ENCODE measurements at regions not wholly inside any gene's neighbourhood (a gene's known extent, or its start where the extent isn't known, plus 50 kb on each side); places are given as distances from the start of the nearest gene placed in this dataset.
"Not testable (repeated sequence)": the region's sequence is repeated elsewhere in the genome, so short reads cannot be mapped to it uniquely, and the experiment has no call there.

DNA sequence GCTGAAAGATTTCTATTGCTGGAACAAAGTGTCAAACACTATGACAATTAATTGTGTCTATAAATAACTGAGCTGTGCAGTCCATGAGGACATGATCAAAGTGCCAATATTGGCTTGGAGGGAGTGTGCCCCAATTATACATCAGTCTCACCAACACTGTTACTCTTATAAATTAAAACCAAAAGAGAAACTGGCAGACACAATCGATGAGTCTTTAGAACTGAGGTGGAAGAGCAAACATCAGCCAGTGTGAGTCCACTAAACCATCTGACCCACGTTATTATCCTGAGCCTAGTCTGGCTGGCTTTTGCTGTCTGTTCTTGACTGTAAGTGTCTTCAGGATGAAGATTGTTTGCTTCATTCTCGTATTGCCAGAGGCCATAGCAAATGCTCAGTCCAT, 98.9 kb downstream of the OLIG3 start:
- no peak for DNase-seq

DNA sequence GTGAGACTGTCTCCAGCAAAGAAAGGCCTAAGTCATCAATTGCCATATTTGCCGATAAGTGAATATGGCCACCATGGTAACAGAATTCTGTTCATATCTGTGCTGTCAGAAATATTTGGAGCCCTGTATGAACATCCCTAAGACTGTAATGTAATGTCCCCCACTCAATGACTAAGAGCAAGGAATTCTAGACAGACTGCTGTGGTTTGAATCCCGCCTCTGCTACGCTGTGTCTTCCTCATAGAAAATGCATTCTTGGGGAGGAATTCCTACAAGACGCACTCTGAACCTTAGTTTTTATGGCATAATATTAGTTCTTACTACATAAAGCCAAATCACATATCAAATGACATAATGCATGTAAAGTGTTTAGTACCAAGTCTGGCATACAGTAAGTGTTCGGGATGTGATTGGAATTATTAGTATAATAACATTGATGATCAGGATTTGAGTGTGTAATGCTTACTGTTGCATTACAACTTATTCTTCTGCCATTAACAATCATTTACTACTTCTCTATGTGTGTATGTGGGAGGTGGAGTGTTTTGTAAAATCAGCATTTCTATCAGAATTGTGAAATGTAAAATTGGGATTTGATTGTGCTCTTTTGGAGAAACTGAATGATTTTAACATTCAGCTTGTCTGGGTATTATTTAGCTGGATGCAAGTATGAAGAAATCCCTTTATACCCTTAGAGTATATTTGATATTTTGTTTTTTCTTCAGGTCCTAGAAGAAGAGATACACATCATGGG, 103.0 kb downstream of the OLIG3 start:
- no peak for DNase-seq

DNA sequence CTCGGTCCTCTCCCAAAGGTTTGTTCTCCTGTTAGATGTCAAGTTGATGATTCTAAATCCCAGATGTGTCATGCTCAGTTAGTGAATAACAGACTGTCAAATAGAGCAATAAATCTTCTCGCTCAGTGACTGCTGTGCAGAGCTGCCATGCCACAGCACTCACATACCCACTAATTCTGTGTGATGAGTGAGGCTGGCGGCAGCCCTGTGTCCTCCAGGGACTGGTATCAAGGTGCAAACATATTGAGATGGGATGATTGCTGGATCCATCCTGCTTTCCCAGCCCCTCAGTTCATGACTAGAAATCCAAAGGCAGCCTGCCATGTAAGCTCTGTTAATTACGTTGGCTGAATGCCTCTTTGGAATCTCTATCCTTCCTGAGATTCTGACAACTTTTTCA, 103.9 kb downstream of the OLIG3 start:
- no peak for DNase-seq

DNA sequence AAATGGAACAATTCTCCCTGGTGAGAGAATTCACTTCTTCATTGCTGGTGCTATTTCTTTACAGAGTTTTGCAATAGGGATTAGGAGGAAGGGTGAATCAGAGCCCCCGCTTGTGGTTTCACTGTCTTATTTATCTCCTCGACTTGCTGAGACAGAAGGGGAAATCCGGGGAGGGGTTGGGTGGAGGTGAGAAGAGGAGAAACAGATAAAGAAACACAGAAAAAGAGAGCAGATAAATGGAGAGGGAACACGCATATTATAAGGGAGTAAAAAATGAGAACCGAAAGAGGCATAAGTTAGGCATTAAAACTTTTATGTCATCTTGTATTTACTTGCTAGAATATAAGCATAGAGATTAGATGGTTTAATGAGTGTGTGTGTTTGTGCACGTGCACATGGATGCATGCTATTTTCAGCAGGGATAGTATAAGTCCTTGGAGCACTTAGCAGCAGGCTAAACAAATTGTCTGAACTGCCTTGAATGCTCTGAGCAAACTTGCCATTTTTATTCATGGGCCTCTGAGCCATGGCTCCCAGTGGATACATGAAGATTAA, 105.0 kb downstream of the OLIG3 start:
- DNase-seq = peak; percentile 75

GRCh38 chr6:137387096-137387764, 107.0 kb downstream of the OLIG3 start:
- DNase-seq = no peak

- DNase-seq = not testable (repeated sequence)
Observed at GRCh38 chr6:137383287-137383686, 110.9 kb downstream of the OLIG3 start.

DNA sequence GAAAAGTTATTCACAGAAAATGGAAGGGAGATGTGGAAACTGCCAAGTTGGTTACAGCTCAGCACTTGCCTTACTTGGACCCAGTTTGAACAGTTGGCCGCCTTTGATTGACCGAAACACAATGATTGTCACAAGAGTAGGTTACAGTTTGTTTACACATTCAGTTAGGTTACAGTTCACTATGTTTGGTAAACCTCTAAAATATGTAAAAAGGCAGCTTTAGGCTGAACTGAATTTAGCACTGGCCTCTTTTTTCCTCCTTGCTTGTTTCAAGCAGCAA, 116.2 kb downstream of the OLIG3 start:
- DNase-seq = no peak

DNA sequence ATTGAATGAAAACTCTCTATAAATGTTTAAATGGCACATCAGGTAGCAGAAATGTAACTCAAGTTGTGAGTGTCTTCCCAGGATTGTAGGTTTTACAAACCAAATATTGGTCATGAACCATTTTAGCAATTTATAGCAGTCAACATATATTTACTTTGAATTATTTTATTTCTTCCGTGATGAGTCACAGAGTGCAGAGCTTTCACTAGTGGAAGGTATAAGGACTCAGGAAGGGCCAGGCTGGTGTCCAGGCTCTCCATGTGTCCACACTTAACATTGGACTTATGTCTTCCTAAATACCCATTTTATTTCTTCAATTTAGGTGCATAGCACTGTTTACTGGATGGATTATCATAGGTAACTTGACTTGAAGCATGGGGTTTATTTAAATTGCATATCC, 120.9 kb downstream of the OLIG3 start:
- DNase-seq = no peak

DNA sequence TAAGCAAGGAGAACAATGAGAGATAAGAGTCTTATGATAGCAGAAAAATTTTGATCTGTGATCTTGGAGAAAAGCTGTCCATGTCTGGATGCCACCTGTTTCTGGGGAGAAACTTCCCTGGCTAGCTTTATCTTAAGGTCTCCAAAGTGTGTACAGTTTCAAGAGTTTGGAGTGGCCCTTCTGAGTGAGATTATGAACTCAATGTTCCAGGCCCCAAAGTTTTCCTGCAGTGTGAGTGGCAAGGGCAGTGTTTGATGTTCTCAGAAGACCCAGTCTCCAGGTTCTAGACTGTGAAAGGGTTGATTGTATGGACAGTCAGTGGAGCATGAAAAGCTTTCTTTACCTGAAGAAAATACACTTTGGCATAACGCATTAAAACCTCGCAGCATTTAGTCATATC, 121.7 kb downstream of the OLIG3 start:
- no peak for DNase-seq

DNA sequence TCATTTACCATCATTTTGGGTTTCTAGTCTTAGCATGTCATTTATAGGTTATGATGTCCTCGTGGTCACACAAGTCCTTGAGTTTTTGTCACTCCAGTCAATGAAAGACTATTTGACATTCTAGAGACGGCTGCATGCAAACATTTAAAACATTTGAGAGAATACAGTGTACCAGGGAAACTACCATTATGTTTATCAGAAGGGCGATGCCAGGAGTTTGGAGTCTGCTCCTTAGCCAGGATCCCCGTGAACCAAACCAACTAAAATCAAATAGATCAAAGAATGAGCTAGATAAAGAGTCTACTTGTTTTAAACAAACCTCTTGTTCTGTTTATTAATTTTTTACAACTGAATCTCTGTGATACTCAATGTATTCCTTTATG, 122.6 kb downstream of the OLIG3 start:
- DNase-seq = no peak

- DNase-seq = no peak
Observed at GRCh38 chr6:137370871-137371633, 123.1 kb downstream of the OLIG3 start.

- DNase-seq = no peak
Observed at GRCh38 chr6:137369136-137369535, 125.1 kb downstream of the OLIG3 start.

DNA sequence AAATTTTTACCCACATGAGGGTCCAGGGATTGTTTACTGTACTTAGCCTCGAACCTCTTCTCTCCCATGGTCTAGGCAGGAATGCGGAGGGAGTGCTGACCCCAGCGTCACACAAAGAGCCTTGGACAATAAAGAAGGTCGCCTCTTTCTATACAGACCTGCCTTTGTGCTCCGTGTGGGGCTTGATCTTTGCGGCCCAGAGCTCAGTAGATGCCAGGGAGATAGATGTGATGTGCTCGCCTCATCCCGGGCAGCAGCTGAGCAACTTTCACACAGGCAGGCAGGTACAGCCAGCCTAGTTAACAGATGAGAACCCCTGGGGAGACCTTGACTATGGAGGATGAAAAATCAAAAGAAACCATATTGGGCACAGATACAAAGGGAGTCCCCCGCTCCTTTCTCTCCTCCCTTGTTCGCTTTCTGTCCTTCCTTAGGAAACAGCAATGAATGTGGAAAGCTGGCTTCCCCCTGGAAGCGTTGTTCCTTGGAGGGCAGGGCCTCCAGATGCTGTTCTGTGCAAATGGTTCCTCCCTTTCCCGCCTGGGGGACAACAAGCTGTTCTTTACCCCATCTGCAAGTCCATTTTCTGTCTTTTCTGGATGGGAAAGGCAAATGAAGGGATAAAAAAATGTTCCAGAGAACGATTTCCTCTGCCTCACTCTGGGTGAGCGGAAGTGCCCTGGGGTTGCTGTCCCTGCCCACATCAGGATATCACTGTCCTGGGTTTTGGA, 128.3 kb downstream of the OLIG3 start:
- DNase-seq = no peak

GRCh38 chr6:137363805-137364138, 130.4 kb downstream of the OLIG3 start:
- DNase-seq = no peak

DNA sequence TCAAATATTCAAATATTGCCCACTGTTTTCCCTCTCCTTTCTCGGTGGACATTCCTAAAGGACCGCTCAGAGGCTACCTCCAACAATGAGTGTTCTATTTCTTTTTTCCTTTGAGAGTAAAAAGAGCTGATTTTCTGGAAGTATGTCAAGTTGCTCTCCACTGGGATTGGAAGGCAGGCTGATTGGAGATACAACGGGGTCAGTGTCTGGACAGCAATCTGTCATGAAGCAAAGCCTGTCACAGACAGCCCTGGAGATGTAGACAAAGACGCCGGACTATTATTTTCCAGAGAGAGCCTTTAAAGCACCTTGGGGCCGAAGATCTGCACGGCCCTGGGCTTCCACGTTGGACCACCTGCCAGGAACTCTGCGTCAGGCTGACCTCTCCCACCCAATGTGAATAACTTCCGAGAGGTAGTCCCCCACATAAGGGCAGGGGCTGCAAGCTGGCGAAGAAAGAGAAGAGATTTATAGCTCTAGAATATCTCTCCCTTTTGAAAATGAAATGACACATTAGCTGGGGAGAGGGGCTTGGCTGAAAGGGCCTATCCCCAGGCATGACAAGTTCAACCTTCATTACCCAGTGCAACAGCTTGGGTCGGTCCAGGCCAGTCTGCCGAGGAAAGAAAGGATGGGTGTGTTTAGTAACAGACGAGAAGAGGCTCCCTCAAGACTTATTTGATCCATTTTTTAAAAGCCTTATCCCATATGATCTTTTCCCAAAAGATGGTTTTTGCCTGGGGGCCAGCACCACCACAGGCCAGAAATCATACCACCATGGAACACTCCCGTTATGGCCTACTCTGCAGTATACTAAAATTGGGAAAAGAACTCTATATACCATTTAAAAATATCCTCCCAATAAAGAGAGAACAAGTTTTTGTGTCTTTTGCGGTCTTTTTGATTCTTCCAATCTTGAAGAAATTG, 131.1 kb downstream of the OLIG3 start:
- DNase-seq = no peak

- DNase-seq = no peak
Observed at GRCh38 chr6:137361701-137362100, 132.5 kb downstream of the OLIG3 start.

DNA sequence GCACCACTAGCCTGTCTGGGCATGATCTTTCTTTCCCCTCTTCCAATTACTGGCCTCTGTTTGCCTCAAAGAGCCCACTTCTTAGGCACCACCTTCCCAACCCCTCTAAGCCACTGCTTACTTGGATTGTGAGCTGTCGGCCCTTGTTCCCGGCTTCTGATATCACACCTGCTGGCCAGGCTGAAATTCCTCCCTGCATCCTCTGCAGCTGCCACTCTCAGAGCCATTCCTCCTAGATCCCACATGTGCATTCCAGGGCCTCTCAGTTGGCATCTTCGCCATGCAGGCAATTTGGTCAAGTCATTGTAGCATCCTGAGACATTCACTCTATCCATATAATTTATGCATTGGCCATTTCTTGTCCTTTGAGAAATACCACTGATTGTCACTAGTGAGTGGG, 135.9 kb downstream of the OLIG3 start:
- no peak for DNase-seq

GRCh38 chr6:137357948-137358266, 136.3 kb downstream of the OLIG3 start:
- no peak for DNase-seq

- no peak for DNase-seq
Observed at GRCh38 chr6:137357263-137357947, 136.8 kb downstream of the OLIG3 start.

DNA sequence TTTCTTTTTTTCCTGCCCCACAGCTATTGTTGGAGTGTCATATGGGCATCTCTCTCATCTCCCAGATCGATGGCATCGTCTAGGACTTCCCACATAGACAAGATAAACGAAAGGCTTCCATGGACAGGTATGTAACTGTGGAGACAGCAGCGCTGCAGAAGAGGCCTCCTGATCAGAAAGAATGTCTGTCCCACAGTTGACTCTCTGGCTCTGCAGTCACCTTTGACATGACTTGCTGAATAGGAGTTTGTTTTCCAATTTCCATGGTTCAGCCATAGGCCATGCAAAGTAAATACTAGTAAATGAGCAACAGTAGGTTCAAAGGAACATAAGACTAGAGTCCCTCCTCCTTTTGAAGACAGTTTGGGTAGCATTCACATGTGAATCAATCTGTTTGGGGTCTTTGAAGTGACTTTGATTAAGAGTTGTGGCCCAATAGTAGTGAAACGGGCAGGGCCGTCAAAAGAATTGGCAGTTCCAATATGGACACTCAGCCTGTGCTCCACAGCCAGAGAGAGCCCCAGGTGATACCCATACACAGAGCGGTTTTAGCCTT, 134.7 kb upstream of the IFNGR1 start:
- no peak for DNase-seq

DNA sequence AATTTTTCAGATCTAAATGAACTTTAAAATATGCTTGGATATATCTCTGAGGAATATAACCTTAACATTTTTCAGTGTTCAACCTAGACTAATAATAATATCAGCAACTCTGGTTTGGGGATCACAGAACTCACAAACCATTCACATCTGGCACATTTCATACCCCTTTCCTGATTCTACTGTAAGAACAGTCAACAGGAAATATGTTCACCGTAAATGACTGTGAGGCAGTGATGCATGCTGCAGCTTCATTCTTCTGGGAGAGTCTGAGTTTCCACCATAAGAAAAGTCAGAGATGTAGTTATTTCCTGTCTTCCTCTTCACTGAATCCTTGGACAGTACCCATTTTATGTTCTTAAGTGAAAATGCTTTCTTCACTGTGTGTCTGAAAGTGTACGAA, 134.2 kb upstream of the IFNGR1 start:
- no peak for DNase-seq

DNA sequence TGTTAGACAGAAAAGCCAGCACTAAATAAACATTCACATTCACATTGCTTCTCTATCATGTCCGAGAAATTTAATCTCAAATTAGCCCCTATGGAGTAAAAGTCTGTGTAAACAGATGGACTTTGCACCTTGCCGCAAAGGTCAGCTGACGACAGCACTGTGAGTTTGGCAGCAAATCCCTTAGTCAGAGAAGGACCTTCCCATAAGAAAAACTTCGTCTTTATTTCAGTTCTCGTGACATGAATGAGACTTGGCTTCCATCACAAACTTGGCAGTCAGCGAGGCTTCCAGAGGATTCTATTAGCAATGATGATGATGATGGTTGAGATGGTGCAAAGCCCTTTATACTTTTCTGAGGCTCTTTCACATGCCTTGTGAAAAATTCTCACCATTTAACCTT, 133.7 kb upstream of the IFNGR1 start:
- DNase-seq = no peak

All from stimulated activated CD4-positive, alpha-beta T cell treated with anti-CD3 and anti-CD28 coated beads, Interleukin-1b, Interleukin-23, amount 100 ng/mL, for 48 hours (primary cell).